GM12874 (cell line): ENCODE measurements at regions not wholly inside any gene's neighbourhood (a gene's known extent, or its start where the extent isn't known, plus 50 kb on each side); places are given as distances from the start of the nearest gene placed in this dataset.

Experiments
- TF ChIP-seq, protein P1 (sequence below): IDR thresholded peaks from 2 replicates; pipeline ENCODE4 v1.5.1; 2011; ENCODE audit warnings: low read depth, mild to moderate bottlenecking, control low read depth, low read length, moderate library complexity; ENCODE audit not compliant: insufficient read depth

DNA sequence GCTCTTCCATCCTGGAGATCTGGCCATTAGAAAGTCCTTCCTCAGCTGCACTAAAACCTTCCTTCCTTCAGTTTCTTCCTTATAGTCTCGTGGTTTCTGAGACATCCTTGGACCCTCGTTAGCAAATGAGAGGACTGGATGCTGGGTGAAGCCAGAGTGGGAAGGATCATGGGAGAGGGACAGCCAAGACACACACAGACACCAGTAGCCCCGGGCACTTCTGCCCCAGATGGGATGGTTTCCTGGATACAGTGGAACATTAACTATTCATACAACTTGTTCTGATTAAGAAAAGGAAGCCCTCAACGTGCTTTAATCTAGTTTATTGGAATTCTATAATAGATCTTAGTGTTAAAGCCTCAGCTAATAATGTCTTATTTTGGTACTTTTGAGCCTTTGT lies 125.5 kb downstream of the SEC61B start:
- TF ChIP-seq, protein P1, sequence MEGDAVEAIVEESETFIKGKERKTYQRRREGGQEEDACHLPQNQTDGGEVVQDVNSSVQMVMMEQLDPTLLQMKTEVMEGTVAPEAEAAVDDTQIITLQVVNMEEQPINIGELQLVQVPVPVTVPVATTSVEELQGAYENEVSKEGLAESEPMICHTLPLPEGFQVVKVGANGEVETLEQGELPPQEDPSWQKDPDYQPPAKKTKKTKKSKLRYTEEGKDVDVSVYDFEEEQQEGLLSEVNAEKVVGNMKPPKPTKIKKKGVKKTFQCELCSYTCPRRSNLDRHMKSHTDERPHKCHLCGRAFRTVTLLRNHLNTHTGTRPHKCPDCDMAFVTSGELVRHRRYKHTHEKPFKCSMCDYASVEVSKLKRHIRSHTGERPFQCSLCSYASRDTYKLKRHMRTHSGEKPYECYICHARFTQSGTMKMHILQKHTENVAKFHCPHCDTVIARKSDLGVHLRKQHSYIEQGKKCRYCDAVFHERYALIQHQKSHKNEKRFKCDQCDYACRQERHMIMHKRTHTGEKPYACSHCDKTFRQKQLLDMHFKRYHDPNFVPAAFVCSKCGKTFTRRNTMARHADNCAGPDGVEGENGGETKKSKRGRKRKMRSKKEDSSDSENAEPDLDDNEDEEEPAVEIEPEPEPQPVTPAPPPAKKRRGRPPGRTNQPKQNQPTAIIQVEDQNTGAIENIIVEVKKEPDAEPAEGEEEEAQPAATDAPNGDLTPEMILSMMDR, result no peak

DNA sequence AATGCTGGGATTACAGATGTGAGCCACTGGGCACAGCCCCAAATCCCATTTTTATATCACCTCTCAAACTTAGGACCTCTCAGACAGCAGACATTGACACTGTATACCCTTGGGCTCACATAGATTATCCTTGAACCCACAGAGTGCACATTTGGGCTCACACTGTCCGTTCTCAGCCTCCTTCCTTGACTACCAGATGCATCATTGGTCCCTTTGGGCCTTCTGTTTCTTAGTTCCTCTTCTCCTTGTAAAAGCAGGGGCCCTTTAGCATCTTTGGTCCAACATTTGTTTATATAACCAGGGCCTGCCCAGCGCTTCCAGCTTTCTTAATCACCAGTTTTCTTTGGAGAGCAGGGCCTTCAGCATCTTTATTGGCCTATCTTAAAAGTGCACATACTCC lies 126.2 kb downstream of the SEC61B start:
- TF ChIP-seq, protein P1, result no peak

DNA sequence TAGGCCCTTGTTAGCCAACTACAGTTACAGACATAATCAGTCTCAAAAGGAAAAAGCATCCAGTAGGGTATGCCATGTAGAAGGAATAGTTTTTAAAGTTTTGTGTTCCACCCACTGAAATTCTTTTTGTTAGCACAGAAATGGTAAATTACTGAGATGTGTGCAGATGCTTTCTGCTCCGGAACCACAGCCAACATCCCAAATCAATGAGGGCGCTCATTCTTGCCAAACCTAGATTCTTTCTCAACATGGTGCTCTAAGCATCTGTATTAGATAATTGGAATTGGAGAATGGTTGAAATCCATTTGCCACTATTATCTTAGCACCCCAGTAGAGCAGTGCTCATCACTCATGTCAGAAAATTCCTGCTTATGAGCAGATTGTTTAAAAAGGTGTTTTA lies 127.8 kb downstream of the SEC61B start:
- TF ChIP-seq, protein P1, result no peak

DNA sequence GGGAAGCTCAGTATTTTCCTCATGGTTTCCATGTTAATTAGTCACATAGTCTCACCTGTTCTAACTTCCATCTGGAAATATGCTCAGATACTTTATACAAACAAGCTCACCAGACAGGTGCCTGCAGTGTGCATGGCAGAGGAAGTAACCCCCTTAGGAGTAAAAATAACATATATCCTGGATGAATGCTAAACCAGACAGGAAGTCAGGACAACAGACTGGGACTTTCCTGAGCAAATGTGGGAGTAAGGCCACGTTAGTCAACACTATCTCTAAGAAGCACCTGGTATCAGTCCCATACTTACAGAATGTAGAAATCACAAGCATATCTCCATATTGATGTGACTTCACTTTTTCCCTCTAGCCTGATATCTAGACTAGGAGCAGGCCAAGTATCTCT lies 128.4 kb downstream of the SEC61B start:
- TF ChIP-seq, protein P1, result no peak

DNA sequence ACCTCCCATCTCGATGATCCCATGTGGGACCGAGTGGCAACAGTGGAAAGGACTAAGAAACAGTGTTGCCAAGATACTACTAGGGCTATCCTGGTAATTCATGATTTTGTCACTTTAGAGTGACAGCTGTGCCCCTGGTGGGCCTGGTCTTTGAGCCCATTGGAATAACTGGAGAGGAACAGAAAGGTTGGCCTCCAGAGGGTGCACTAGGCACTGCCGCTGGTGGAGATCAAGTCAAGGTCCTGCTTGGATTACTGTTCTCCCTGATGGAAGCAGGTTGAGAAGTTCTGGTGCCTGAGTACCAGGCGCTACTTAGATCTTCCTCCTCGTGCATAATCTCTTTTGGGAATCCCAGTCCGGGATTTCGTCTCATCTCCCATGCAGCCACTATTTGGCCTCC lies 129.6 kb downstream of the SEC61B start:
- TF ChIP-seq, protein P1, result no peak

DNA sequence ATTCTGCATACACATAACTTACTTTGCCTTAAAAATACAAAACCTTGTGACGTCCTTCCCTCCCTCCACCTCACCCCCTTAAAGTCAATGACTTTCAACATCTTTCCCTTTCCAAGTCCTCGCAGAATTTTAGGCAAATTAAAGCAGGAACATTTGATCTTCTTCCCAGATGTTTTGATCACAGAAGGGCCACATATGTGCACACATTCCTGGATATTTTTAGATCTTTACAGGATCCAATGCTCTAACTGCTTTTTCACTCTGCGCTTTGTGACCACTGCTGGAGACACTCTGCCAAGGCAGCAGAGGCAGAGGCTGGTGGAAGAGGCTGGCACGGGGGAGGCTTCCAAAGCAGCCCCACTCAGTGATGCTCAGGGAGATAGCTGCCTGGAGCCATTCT lies 130.7 kb downstream of the SEC61B start:
- TF ChIP-seq, protein P1, result no peak

DNA sequence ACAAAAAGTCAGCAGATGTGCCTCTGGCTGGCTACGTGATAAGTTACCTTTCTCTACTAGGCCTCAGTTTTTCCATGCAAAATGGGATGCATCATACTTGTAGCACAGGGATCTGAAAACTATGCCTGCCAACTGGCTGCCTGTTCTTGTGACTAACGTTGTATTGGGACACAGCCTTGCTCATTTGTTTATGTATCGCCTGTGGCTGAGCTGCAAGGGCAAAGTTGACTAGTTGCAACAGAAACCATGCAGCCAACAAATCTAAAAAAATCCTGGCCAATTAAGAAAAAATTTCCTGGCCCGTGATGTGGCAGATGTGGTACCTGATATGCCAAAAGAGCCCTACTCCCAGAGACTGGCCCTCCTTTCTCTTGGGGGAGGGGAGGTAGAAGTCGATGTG lies 131.3 kb downstream of the SEC61B start:
- TF ChIP-seq, protein P1, result no peak

DNA sequence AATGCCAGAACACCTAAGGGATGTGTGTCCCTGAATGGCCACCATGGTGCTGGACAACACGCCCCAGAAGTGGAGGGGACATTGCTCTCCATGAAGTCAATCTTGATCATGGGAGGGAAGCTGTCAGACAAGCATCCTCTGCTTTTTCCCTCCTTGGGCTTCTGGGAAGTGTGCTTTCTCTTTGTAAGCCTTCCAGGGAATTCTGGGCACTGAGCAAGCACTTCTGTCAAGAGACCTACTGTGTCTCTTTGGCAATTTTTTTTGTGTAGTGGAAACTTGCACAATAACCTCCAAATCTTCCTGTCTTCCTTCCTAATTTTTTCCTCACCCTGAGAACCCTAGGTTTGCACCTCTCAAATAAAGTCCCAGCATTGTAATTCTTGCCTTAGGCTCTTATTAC lies 132.0 kb downstream of the SEC61B start:
- TF ChIP-seq, protein P1, result no peak
